ENCODE measurements at regions not wholly inside any gene's neighbourhood (a gene's known extent, or its start where the extent isn't known, plus 50 kb on each side); places are given as distances from the start of the nearest gene placed in this dataset.

- DNase-seq (ENCODE audit: low read depth in 2 of 2), result no peak
- Histone ChIP-seq H4K20me1 (ENCODE audit: control insufficient read depth, extremely low read depth, insufficient read depth, low read length) (no peaks in the 10 kb centered on the region), H2AFZ (ENCODE audit: low read length) (no peak overlapping the region), H3K36me3 (ENCODE audit: control insufficient read depth, insufficient read depth, low read length) (no peaks in the 10 kb centered on the region), H3K9me3 (ENCODE audit: control insufficient read depth, insufficient read depth, low read depth, low read length) (no peaks in the 10 kb centered on the region), H3K4me2 (ENCODE audit: extremely low read depth, insufficient read depth, low read length) (no peak overlapping the region), H3K4me1 (ENCODE audit: control insufficient read depth, extremely low read depth, insufficient read depth, low read length) (no peaks in the 10 kb centered on the region), H3K9ac (ENCODE audit: insufficient read depth, low read length) (no peak overlapping the region), H3K79me2 (ENCODE audit: control insufficient read depth, insufficient read depth, low read length) (no peaks in the 10 kb centered on the region), H3K27me3 (ENCODE audit: control insufficient read depth, insufficient read depth, low read length) (no peaks in the 10 kb centered on the region), H3K4me3 (replicated peaks in 1 of 4; ENCODE audit: control extremely low read depth in 1 of 4, insufficient read depth in 1 of 4, low read depth in 3 of 4, low read length in 4 of 4) (no peak overlapping the region), H3K27ac (ENCODE audit: insufficient read depth, low read length) (no peak overlapping the region)
- TF ChIP-seq CTCF (conservative IDR thresholded peaks at IDR 0.05 in 1 of 2, IDR thresholded peaks at IDR 0.05 in 1 of 2; ENCODE audit: low read depth in 1 of 2, low read length in 2 of 2) (no peak), EZH2 (IDR thresholded peaks at IDR 0.05; ENCODE audit: low read length, missing control alignments) (no peak)
Measured at GRCh38 chr11:44423289-44423688, 113.3 kb upstream of the ALX4 start.

GRCh38 chr11:44424841-44425240 lies 114.9 kb upstream of the ALX4 start:
- Histone ChIP-seq H3K9me3 (ENCODE audit: control insufficient read depth, insufficient read depth, low read depth, low read length) (no peaks in the 10 kb centered on the region), H3K36me3 (ENCODE audit: control insufficient read depth, insufficient read depth, low read length) (no peaks in the 10 kb centered on the region), H3K4me1 (ENCODE audit: control insufficient read depth, extremely low read depth, insufficient read depth, low read length) (no peaks in the 10 kb centered on the region), H3K27me3 (ENCODE audit: control insufficient read depth, insufficient read depth, low read length) (no peaks in the 10 kb centered on the region), H3K4me2 (ENCODE audit: extremely low read depth, insufficient read depth, low read length) (no peak overlapping the region), H2AFZ (ENCODE audit: low read length) (no peak overlapping the region), H3K27ac (ENCODE audit: insufficient read depth, low read length) (no peak overlapping the region), H3K4me3 (replicated peaks in 1 of 4; ENCODE audit: control extremely low read depth in 1 of 4, insufficient read depth in 1 of 4, low read depth in 3 of 4, low read length in 4 of 4) (no peak overlapping the region), H3K9ac (ENCODE audit: insufficient read depth, low read length) (no peak overlapping the region), H4K20me1 (ENCODE audit: control insufficient read depth, extremely low read depth, insufficient read depth, low read length) (no peaks in the 10 kb centered on the region), H3K79me2 (ENCODE audit: control insufficient read depth, insufficient read depth, low read length) (no peaks in the 10 kb centered on the region)
- DNase-seq (ENCODE audit: low read depth in 2 of 2), result no peak
- TF ChIP-seq CTCF (conservative IDR thresholded peaks at IDR 0.05 in 1 of 2, IDR thresholded peaks at IDR 0.05 in 1 of 2; ENCODE audit: low read depth in 1 of 2, low read length in 2 of 2) (no peak), EZH2 (IDR thresholded peaks at IDR 0.05; ENCODE audit: low read length, missing control alignments) (no peak)

GRCh38 chr11:44426119-44426518 lies 116.2 kb upstream of the ALX4 start:
- no peak overlapping the region for H3K27ac ChIP-seq (ENCODE audit: insufficient read depth, low read length)
- H3K79me2 ChIP-seq (ENCODE audit: control insufficient read depth, insufficient read depth, low read length), result no peaks in the 10 kb centered on the region
- DNase-seq (ENCODE audit: low read depth in 2 of 2), result no peak
- no peak overlapping the region for H2AFZ ChIP-seq (ENCODE audit: low read length)
- H3K27me3 ChIP-seq (ENCODE audit: control insufficient read depth, insufficient read depth, low read length), result no peaks in the 10 kb centered on the region
- no peaks in the 10 kb centered on the region for H3K36me3 ChIP-seq (ENCODE audit: control insufficient read depth, insufficient read depth, low read length)
- H4K20me1 ChIP-seq (ENCODE audit: control insufficient read depth, extremely low read depth, insufficient read depth, low read length), result no peaks in the 10 kb centered on the region
- H3K4me2 ChIP-seq (ENCODE audit: extremely low read depth, insufficient read depth, low read length), result no peak overlapping the region
- H3K4me3 ChIP-seq (replicated peaks in 1 of 4; ENCODE audit: control extremely low read depth in 1 of 4, insufficient read depth in 1 of 4, low read depth in 3 of 4, low read length in 4 of 4), result no peak overlapping the region
- no peak for TF ChIP-seq EZH2 (IDR thresholded peaks at IDR 0.05; ENCODE audit: low read length, missing control alignments)
- TF ChIP-seq CTCF (conservative IDR thresholded peaks at IDR 0.05 in 1 of 2, IDR thresholded peaks at IDR 0.05 in 1 of 2; ENCODE audit: low read depth in 1 of 2, low read length in 2 of 2), result no peak
- no peak overlapping the region for H3K9ac ChIP-seq (ENCODE audit: insufficient read depth, low read length)
- no peaks in the 10 kb centered on the region for H3K9me3 ChIP-seq (ENCODE audit: control insufficient read depth, insufficient read depth, low read depth, low read length)
- no peaks in the 10 kb centered on the region for H3K4me1 ChIP-seq (ENCODE audit: control insufficient read depth, extremely low read depth, insufficient read depth, low read length)

Measured in fibroblast of lung (primary cell).